22Rv1 (cell line): ENCODE measurements at regions not wholly inside any gene's neighbourhood (a gene's known extent, or its start where the extent isn't known, plus 50 kb on each side); places are given as distances from the start of the nearest gene placed in this dataset.

ENCODE experiments used
- H3K27ac ChIP-seq: fragments of 450-650 bp; 2 replicates; pipeline ENCODE4 v1.5.1; 2017
- CTCF ChIP-seq: fragments of 450-650 bp; IDR thresholded peaks from 2 replicates; pipeline ENCODE4 v1.5.1; 2017; ENCODE audit warnings: mild to moderate bottlenecking
- ZFX ChIP-seq: fragments of 450-650 bp; IDR thresholded peaks from 2 replicates; pipeline ENCODE4 v1.6.1; 2017; ENCODE audit warnings: antibody characterized with exemption, borderline replicate concordance

- H3K27ac ChIP-seq, result no peak overlapping the region
- TF ChIP-seq CTCF, result no peak
- TF ChIP-seq ZFX, result no peak
Observed at GRCh38 chr3:182050932-182051331, 339.2 kb downstream of the SOX2 start.

GRCh38 chr3:182052332-182052731, 340.6 kb downstream of the SOX2 start:
- no peak for TF ChIP-seq CTCF
- no peak for TF ChIP-seq ZFX
- H3K27ac ChIP-seq, result no peak overlapping the region

GRCh38 chr3:182052757-182053156, 341.0 kb downstream of the SOX2 start:
- H3K27ac ChIP-seq, result no peak overlapping the region
- no peak for TF ChIP-seq ZFX
- TF ChIP-seq CTCF, result no peak

- TF ChIP-seq CTCF (no peak), ZFX (no peak)
- H3K27ac ChIP-seq, result no peak overlapping the region
Observed at GRCh38 chr3:182058488-182058887, 346.8 kb downstream of the SOX2 start.

- TF ChIP-seq ZFX (no peak), CTCF (no peak)
- H3K27ac ChIP-seq, result no peak overlapping the region
Observed at GRCh38 chr3:182063742-182064141, 352.0 kb downstream of the SOX2 start.

GRCh38 chr3:182067423-182067822, 355.7 kb downstream of the SOX2 start:
- TF ChIP-seq CTCF (no peak), ZFX (no peak)
- H3K27ac ChIP-seq, result no peak overlapping the region

GRCh38 chr3:182078316-182078715, 366.6 kb downstream of the SOX2 start:
- no peak overlapping the region for H3K27ac ChIP-seq
- TF ChIP-seq CTCF (no peak), ZFX (no peak)

- H3K27ac ChIP-seq, result no peak overlapping the region
- no peak for TF ChIP-seq CTCF
- TF ChIP-seq ZFX, result no peak
Observed at GRCh38 chr3:182078929-182079328, 367.2 kb downstream of the SOX2 start.
